ENCODE measurements at regions not wholly inside any gene's neighbourhood (a gene's known extent, or its start where the extent isn't known, plus 50 kb on each side); places are given as distances from the start of the nearest gene placed in this dataset.

DNA sequence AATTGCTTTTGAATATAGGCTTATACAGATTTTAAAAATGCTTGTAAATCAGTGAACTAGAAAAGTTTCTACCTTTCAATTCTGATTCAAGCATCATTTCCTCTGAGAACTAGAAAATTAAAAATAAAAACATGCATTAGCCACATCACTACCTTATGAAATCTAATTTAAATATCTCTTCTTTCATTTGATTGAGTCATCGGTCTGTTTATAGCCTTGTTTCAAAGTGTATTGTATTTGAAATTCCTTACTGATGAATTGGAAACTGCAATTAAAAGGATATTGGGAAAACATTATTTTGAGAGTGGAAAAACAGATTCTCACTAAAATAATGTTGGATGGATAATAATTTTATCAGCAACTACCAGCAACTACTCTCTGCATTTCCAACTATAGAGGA is 717.7 kb upstream of the FAM98A start:
- TF ChIP-seq, protein P1, sequence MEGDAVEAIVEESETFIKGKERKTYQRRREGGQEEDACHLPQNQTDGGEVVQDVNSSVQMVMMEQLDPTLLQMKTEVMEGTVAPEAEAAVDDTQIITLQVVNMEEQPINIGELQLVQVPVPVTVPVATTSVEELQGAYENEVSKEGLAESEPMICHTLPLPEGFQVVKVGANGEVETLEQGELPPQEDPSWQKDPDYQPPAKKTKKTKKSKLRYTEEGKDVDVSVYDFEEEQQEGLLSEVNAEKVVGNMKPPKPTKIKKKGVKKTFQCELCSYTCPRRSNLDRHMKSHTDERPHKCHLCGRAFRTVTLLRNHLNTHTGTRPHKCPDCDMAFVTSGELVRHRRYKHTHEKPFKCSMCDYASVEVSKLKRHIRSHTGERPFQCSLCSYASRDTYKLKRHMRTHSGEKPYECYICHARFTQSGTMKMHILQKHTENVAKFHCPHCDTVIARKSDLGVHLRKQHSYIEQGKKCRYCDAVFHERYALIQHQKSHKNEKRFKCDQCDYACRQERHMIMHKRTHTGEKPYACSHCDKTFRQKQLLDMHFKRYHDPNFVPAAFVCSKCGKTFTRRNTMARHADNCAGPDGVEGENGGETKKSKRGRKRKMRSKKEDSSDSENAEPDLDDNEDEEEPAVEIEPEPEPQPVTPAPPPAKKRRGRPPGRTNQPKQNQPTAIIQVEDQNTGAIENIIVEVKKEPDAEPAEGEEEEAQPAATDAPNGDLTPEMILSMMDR (IDR thresholded peaks at IDR 0.05), result no peak
- no peak for TF ChIP-seq POLR2A (IDR thresholded peaks at IDR 0.05)

All from uterus (tissue), 2 donors.